HL-60 (cell line): ENCODE measurements at regions not wholly inside any gene's neighbourhood (a gene's known extent, or its start where the extent isn't known, plus 50 kb on each side); places are given as distances from the start of the nearest gene placed in this dataset.

Experiments
- DNase-seq, 2 experiments: peaks; one replicate each; pipeline ENCODE4 v3.0.0-alpha.2; 2010 to 2020; ENCODE audit warnings: low read depth in 1 of 2, low spot score in 1 of 2
- H3K27ac ChIP-seq: fragments of 250-450 bp; sonication (Bioruptor Pico); replicated peaks from 2 replicates; pipeline ENCODE4 v1.5.1; 2020; ENCODE audit warnings: mild to moderate bottlenecking, moderate library complexity
- H3K27me3 ChIP-seq: fragments of 250-450 bp; sonication (Bioruptor Pico); 2 replicates; pipeline ENCODE4 v1.5.1; 2021; ENCODE audit warnings: mild to moderate bottlenecking, moderate library complexity; ENCODE audit not compliant: insufficient read depth, poor library complexity, severe bottlenecking
- H3K4me3 ChIP-seq: replicated peaks from 2 replicates; pipeline ENCODE4 v1.5.1; 2011; ENCODE audit warnings: mild to moderate bottlenecking, control low read depth, low read length; ENCODE audit not compliant: insufficient read depth
- CTCF ChIP-seq: IDR thresholded peaks from one replicate; pipeline ENCODE4 v1.5.1; 2011; ENCODE audit warnings: low read length, control low read depth, inconsistent platforms; ENCODE audit not compliant: insufficient read depth
- GABPA ChIP-seq: IDR thresholded peaks from 2 replicates; pipeline ENCODE4 v1.6.1; 2012; ENCODE audit warnings: low read depth
- POLR2AphosphoS5 ChIP-seq: IDR thresholded peaks from 2 replicates; pipeline ENCODE4 v1.6.1; 2012; ENCODE audit warnings: low read depth
- SPI1 ChIP-seq: IDR thresholded peaks from 2 replicates; pipeline ENCODE4 v1.6.1; 2012; ENCODE audit warnings: low read depth, mild to moderate bottlenecking, borderline replicate concordance
- TF ChIP-seq, protein P1 (sequence below): IDR thresholded peaks from 2 replicates; pipeline ENCODE4 v1.6.1; 2012; ENCODE audit warnings: low read depth; ENCODE audit not compliant: insufficient replicate concordance

DNA sequence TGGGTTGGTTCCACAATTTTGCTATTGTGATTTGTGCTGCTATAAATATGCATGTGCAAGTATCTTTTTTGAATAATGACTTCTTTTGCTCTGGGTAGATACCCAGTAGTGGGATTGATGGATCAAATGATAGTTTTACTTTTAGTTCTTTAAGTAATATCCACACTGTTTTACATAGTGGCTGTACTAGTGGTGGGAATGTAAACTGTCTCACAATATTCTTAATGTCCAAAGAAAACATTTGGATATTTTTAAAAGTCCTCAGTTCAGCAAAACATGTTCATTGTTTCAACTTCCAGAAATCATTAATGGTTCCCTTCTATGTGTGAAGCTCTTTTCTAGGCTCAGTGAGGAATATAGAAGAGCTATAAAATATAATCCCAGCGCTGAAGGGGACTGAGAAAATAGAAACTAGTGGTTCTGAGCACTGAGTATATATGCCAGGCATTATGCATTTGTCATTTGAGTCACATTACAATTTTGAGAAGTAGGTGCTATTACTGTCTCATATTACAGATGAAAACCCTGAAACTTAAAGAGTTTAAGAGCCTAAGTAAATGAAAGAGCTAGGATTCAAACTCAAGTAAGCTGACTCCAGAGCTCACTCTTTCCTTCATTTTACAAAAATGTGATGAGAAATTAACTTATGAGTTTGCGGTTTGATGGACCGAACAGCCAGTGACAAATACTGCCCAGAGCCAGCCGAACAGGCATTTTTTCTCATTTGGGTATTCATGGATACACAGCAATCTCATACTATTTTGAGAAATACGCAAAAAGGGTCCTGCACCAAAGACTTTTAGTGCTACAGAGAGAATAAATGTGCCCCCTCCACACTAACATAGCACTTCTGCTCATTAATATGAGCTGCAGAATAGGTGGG is 250.1 kb downstream of the TBX18 start:
- TF ChIP-seq POLR2AphosphoS5 (no peak), SPI1 (no peak), CTCF (no peak)
- TF ChIP-seq, protein P1, sequence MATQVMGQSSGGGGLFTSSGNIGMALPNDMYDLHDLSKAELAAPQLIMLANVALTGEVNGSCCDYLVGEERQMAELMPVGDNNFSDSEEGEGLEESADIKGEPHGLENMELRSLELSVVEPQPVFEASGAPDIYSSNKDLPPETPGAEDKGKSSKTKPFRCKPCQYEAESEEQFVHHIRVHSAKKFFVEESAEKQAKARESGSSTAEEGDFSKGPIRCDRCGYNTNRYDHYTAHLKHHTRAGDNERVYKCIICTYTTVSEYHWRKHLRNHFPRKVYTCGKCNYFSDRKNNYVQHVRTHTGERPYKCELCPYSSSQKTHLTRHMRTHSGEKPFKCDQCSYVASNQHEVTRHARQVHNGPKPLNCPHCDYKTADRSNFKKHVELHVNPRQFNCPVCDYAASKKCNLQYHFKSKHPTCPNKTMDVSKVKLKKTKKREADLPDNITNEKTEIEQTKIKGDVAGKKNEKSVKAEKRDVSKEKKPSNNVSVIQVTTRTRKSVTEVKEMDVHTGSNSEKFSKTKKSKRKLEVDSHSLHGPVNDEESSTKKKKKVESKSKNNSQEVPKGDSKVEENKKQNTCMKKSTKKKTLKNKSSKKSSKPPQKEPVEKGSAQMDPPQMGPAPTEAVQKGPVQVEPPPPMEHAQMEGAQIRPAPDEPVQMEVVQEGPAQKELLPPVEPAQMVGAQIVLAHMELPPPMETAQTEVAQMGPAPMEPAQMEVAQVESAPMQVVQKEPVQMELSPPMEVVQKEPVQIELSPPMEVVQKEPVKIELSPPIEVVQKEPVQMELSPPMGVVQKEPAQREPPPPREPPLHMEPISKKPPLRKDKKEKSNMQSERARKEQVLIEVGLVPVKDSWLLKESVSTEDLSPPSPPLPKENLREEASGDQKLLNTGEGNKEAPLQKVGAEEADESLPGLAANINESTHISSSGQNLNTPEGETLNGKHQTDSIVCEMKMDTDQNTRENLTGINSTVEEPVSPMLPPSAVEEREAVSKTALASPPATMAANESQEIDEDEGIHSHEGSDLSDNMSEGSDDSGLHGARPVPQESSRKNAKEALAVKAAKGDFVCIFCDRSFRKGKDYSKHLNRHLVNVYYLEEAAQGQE: no peak
- Histone ChIP-seq H3K27ac (no peak overlapping the region), H3K4me3 (no peak overlapping the region), H3K27me3 (peaks cover 2% of the 10 kb centered on the region)
- no peak for DNase-seq

DNA sequence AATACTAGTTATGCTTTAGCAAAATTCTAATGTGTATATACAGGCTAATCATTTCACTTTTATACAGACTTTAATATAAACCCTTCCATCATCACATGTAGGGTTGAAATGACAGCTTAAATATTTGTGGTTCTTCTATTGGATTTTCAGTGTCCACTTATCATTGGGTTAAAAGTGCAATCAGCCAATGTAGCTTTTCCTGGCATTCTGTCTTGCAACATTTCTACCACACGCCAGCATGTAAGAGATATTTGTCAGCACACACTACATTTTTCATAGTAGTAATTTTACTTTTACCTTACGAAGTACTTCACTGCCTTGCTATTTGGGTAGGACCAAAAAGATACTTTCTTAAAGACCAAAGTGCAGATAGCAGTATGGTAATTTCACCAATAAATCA is 252.0 kb downstream of the TBX18 start:
- Histone ChIP-seq H3K27ac (no peak overlapping the region), H3K27me3 (no peaks in the 10 kb centered on the region), H3K4me3 (no peak overlapping the region)
- TF ChIP-seq POLR2AphosphoS5 (no peak), SPI1 (no peak), CTCF (no peak), GABPA (no peak)
- TF ChIP-seq, protein P1: no peak
- DNase-seq: no peak

DNA sequence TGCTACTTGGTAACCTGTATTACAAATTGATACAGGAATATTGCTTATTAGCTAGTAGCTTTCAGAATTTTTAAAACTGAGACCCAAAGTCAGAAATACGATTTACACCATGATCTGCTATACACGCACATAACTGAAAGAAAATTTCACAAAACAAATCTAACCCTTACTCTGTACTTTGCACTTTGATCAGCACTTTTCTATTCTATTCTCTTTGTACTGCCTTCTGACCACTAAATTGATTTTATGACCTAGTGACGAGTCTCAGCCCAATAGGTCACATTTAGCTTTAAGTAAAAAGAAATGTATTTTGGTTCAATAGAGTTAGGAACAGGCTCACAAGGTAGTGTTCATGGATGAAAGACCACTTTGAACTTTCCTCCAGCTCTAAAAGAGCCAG is 252.5 kb downstream of the TBX18 start:
- Histone ChIP-seq H3K4me3 (no peak overlapping the region), H3K27ac (no peak overlapping the region), H3K27me3 (no peaks in the 10 kb centered on the region)
- DNase-seq: no peak
- TF ChIP-seq, protein P1: no peak
- TF ChIP-seq SPI1 (no peak), POLR2AphosphoS5 (no peak), GABPA (no peak), CTCF (no peak)
